ENCODE measurements at regions not wholly inside any gene's neighbourhood (a gene's known extent, or its start where the extent isn't known, plus 50 kb on each side); places are given as distances from the start of the nearest gene placed in this dataset.

DNA sequence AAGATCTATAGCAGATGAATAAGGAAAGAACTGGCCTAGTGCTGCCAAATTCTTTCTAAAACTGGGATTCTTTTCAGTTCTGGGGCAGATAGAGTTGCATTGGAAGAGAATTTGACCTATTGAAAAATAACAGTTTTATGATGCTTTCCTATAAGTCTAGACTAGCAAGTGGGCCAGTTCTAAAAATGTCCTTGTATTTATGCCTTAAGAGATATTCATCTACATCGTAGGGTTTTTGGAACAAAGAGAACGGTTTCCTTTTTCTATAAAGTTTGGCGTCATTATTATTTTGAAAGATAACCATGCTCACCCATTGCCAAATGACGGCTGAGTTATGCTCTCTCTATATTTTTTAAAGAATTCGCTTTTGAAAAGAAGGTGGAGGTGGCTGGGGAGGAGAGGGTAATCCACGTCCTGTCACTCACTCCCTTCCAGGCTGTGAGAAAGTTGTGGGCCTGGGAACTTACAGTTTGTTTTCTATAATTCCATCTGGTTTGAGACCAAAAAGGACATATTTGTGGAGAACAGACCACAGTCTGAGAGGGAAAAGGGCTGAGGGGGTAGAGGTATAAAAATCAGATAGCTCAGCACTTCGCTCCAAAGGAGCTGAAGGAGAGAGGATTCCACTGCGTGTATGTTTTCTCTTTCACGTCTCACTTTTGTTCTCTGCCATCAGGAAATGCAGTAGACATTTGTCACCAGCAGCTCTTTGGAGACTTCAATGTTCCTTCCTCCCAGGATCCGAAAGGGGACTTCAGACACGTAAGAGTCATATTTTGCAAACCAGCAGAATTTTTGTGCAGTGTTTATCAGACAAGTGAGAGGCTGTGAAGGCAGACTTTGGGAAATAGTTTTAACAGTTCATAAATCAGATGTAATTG, 281.9 kb upstream of the FN1 start:
- TF ChIP-seq CTCF (IDR thresholded peaks at IDR 0.05; ENCODE audit: insufficient read depth, low read length) (no peak), REST (IDR thresholded peaks at IDR 0.05; ENCODE audit: insufficient replicate concordance, low read depth) (no peak), GABPA (IDR thresholded peaks at IDR 0.05; ENCODE audit: low read depth) (no peak), SPI1 (IDR thresholded peaks at IDR 0.05; ENCODE audit: borderline replicate concordance, low read depth) (no peak), POLR2AphosphoS5 (IDR thresholded peaks at IDR 0.05; ENCODE audit: low read depth) (no peak)
- Histone ChIP-seq H3K27ac (replicated peaks) (no peak overlapping the region), H3K27me3 (ENCODE audit: insufficient read depth, poor library complexity, severe bottlenecking) (no peaks in the 10 kb centered on the region), H3K4me3 (replicated peaks; ENCODE audit: insufficient read depth, low read length) (no peak overlapping the region)
- no peak for DNase-seq (ENCODE audit: low read depth in 1 of 2, low spot score in 1 of 2)

DNA sequence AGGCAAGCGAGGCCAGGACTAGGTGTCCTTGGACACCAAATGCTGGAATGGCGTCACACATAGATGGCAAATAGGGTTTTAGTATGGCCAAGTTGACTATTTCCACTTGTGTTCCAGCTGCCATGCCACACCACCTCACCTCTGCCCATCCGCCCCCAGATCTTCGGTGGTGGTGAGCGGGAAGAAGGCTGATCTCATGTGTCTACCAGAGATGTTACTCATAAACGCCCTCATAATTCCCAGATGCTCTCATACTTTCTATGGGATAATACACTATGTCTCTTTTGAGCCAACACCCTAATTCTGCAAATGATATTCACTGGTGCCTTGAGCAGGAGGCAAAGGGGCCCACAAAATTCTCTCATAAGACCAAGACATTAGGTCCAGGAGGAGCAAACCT, 281.1 kb upstream of the FN1 start:
- Histone ChIP-seq H3K27me3 (ENCODE audit: insufficient read depth, poor library complexity, severe bottlenecking) (no peaks in the 10 kb centered on the region), H3K4me3 (replicated peaks; ENCODE audit: insufficient read depth, low read length) (no peak overlapping the region), H3K27ac (replicated peaks) (no peak overlapping the region)
- DNase-seq (ENCODE audit: low read depth in 1 of 2, low spot score in 1 of 2), result no peak
- TF ChIP-seq SPI1 (IDR thresholded peaks at IDR 0.05; ENCODE audit: borderline replicate concordance, low read depth) (no peak), POLR2AphosphoS5 (IDR thresholded peaks at IDR 0.05; ENCODE audit: low read depth) (no peak), GABPA (IDR thresholded peaks at IDR 0.05; ENCODE audit: low read depth) (no peak), REST (IDR thresholded peaks at IDR 0.05; ENCODE audit: insufficient replicate concordance, low read depth) (no peak), CTCF (IDR thresholded peaks at IDR 0.05; ENCODE audit: insufficient read depth, low read length) (no peak)

- no peak for DNase-seq (ENCODE audit: low read depth in 1 of 2, low spot score in 1 of 2)
- Histone ChIP-seq H3K4me3 (replicated peaks; ENCODE audit: insufficient read depth, low read length) (no peak overlapping the region), H3K27ac (replicated peaks) (no peak overlapping the region), H3K27me3 (ENCODE audit: insufficient read depth, poor library complexity, severe bottlenecking) (no peaks in the 10 kb centered on the region)
- TF ChIP-seq SPI1 (IDR thresholded peaks at IDR 0.05; ENCODE audit: borderline replicate concordance, low read depth) (no peak), REST (IDR thresholded peaks at IDR 0.05; ENCODE audit: insufficient replicate concordance, low read depth) (no peak)
Measured at GRCh38 chr2:215712871-215713790, 277.3 kb upstream of the FN1 start.

Measured in HL-60 (cell line).